ENCODE measurements at regions not wholly inside any gene's neighbourhood (a gene's known extent, or its start where the extent isn't known, plus 50 kb on each side); places are given as distances from the start of the nearest gene placed in this dataset.
"Not testable (repeated sequence)": the region's sequence is repeated elsewhere in the genome, so short reads cannot be mapped to it uniquely, and the experiment has no call there.

DNA sequence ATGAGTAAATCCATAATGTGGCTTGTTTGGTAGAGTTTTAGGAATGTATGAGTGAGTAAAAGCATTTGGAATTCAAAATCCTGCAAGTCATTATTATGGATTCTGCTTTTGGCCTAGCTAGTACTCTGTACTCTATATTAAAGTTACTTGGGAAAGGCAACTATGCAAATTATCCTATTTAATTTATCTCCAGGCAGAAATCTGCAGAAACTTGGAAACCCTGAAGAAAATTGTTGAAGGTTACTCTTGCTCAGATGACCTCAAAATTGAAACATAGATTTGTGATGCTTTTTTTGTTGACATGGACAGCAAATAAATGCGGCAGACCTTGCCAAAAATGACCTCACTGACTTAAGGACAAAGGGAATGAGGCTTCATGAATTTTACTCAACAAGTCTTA is 477.1 kb upstream of the EYS start:
- DNase-seq, result no peak

GRCh38 chr6:66179361-66179760 is 472.3 kb upstream of the EYS start:
- DNase-seq, result no peak

DNA sequence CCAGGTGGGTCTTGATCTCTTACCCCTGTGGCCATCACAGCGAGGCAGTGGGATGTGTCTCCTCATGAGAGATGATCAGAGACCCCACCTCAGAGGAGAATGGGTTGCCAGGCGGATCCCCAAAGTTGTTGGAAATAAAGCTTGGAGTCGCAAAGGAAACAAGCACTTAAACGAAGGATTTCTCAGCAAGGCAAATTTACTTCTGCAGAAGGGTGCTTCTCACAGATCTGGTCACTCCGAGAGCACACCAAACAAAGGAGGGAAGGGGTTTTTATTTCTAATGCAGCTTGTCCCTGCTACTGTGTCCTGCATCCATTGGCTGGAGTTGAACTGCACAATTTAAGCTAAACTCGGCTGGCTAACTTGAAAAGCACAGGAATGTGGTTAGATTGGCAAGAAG is 466.6 kb upstream of the EYS start:
- DNase-seq, result no peak

DNA sequence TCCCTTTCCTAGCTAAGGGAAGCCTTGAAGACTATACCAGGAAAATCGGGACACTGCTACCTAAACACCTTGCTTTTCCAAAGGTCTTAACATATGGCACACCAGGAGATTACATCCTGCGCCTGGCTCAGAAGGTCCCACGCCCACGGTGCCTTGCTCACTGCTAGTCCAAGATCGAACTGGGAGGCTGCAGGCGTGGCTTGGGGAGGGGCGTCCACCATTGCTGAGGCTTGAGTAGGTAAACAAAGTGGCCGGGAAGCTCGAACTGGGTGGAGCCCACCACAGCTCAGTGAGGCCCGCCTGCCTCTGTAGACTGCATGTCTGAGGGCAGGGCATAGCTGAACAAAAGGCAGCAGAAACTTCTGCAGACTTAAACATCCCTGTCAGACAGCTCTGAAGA is 459.7 kb upstream of the EYS start:
- DNase-seq, result not testable (repeated sequence)

GRCh38 chr6:66161546-66162108 is 454.6 kb upstream of the EYS start:
- no peak for DNase-seq

- no peak for DNase-seq
Measured at GRCh38 chr6:66159937-66160336, 452.9 kb upstream of the EYS start.

- DNase-seq, result no peak
Measured at GRCh38 chr6:66153247-66153646, 446.2 kb upstream of the EYS start.

DNA sequence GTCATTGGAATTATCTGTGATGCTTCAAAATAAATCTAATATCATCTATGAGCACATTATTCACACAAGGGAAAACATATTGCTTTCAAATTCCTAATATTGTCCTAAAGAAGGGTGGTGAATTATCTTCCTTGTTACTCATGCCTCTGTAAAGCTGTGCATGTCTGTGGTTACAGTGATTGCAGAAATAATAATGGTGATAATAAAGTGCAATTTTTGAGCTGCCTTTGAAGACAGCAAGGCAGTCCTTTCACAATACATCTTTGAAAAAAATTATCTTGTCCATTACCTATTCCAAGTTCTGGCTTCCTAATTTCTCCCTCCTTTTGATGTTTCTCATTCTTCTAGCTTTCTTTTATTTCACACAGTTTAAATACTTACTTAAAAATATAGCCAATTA is 442.1 kb upstream of the EYS start:
- DNase-seq, result no peak

DNA sequence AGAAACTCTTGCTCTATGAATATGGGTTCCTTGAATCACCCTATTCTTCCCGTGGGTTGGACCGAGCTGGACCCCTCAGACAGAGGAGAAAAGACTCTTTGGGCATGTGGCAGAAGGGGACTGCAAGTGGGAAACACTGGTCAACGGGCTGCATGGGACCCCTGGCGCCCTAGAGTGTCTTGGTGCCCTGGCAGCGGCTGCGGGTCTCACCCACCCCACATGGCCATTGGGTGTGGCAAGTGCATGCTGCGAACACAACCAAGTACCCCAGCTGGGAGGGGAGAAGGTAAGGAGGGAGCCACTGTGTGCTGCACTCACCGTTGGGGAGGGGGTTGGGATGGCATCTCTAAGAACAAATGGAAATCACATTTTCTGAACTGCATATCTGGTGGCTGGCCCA is 438.8 kb upstream of the EYS start:
- no peak for DNase-seq

DNA sequence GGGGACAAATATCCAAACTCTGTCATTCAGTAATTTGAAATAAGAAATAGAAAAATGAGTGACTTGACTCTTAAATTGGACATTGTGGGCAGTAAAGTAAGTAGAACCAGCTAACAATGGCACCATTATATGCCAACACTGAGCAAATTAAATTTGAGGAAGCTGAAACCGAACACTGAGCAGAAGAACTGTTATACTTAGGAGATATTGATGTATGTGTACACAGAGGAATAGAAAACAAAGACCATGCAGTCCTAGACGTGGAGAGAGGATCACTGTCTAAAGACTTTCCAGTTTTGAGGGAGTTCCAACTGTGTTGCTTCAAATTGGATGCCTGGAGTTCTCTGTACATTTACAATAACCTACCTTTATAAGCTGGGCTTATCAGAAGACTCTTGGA is 427.0 kb upstream of the EYS start:
- no peak for DNase-seq

DNA sequence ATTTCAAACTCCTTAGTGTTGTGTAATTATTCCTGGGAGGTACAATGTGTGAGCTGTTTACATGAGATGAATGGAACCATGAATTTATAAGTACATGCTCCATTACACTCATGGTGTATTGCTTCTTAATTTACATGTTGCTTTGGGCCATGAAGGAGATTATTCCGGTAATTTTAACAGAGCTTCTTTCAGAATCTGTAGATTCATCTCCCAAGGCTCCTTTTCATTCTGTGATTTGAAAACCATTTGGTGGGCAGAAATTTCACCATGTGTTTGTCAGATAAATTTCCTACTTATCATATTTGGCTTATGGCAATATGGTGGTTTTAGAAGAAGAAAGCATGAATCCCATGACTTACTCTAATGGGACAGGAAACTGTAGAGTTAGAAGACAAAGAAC is 421.6 kb upstream of the EYS start:
- DNase-seq, result no peak

DNA sequence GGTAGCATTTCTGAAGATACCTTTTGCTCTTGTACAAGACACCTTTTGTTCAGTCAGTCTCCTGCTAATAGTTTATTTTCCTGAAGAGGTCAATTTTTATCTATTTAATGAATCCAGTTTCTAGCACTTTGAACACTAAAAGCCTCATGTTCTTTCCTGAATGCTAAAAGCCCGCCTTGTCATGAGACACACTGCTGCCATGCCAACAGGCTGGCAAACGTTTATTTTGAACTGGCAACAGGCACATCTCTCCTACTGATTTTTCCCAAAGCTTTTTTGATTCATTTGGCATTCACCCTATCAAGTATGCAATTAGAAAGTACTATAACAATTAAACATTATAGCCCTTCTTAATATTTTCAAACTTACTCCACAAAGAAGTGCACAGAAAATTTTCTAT is 421.2 kb upstream of the EYS start:
- no peak for DNase-seq

DNA sequence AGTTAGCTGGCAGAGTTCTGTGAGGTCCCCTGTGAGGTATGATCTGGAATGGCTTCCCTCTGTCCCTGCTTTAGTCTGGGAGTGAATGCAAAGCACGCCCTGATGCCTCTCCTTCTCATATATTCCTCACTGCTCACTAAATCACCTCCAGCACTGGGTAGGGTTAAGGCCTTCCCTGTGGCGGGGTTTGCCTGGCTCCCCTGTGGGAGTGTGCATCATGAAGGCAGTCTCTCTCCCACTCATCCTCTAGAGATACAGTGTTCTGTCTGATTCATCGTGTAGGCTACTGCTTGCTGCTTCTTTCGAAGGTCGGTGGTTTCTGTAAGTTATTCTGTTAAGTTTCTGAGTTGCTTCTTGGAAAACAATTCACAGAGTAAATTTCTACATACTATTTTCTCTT is 420.0 kb upstream of the EYS start:
- DNase-seq, result no peak

- DNase-seq, result no peak
Measured at GRCh38 chr6:66126358-66126757, 419.3 kb upstream of the EYS start.

- no peak for DNase-seq
Measured at GRCh38 chr6:66103954-66104353, 396.9 kb upstream of the EYS start.

DNA sequence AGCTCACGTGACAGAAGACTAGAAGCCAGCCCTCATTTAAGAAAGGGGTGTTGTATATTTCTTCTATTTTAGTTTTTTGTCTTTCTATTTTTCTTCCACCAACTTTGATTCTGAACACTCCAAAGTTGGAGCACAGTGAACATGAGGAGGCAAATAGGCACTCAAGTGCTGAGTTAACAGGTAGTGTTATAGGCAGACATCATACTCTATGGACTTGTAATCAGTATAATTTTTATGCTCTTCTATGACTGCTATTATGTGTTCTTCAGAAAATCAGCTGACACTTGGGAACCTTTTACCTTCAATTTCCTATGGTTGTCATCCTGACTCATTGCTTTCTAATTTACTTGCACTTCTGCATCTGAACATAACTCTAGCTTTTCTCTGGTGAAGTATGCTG is 396.3 kb upstream of the EYS start:
- DNase-seq, result no peak

GRCh38 chr6:66096679-66097078 is 389.7 kb upstream of the EYS start:
- DNase-seq, result no peak

DNA sequence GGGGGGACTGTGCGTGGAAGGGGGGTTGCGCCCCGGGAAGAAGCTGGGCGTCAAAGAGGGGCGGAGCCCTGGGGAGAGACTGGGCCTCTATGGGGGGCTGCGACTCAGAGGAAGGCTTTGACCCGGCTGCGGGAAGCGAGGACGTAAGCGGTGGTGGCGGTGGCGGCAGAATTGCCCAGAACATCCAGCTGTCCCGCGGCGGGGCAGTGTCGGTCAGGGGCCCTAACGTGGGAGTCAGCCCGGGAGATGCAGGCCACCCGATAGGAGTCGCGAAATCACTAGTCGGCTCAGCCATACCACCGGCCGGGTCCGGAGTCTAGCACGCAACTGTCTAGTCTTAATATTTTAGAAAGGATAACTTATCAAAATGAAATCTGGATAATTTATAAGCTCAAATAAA is 387.6 kb upstream of the EYS start:
- DNase-seq, result no peak

- not testable (repeated sequence) for DNase-seq
Measured at GRCh38 chr6:66092306-66092705, 385.3 kb upstream of the EYS start.

GRCh38 chr6:66086532-66086931 is 379.5 kb upstream of the EYS start:
- no peak for DNase-seq

DNA sequence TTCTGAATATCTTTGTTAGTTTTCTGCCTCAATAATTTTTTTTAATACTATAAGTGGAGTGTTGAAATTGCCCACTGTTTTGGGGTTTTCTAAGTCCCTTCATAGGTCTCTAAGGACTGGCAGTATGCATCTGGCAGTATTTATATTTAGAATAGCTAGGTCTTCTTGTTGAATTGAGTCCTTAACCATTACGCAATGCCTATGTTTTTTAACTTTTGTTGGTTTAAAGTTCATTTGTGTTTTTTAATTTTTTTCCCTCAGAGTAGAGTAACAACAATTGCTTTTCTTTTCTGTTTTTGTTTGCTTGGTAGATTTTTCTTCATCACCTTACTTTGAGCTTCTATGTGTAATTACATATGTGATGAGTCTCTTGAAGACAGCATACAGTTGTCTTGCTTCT is 375.9 kb upstream of the EYS start:
- no peak for DNase-seq

- no peak for DNase-seq
Measured at GRCh38 chr6:66068907-66069306, 361.9 kb upstream of the EYS start.

DNA sequence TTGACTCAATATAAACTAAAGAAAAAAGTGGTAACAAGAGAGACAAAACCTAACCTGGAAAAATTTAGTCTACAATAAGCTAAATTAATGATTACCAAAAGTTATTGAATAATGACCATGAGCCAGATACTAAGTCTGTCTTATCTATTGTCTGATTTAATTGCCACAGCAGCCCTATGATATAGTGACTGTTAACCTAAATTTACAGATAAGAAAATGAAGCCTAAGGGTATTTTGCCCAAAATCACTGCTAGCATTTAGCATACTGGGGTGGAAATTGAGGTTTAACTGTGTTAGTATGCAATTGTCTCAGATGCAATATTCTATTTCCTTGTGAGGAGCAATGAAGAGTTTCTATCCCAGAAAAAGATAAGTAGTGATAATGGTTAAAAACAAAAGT is 361.0 kb upstream of the EYS start:
- no peak for DNase-seq

- no peak for DNase-seq
Measured at GRCh38 chr6:66065313-66065712, 358.3 kb upstream of the EYS start.

GRCh38 chr6:66057034-66057433 is 350.0 kb upstream of the EYS start:
- no peak for DNase-seq

DNA sequence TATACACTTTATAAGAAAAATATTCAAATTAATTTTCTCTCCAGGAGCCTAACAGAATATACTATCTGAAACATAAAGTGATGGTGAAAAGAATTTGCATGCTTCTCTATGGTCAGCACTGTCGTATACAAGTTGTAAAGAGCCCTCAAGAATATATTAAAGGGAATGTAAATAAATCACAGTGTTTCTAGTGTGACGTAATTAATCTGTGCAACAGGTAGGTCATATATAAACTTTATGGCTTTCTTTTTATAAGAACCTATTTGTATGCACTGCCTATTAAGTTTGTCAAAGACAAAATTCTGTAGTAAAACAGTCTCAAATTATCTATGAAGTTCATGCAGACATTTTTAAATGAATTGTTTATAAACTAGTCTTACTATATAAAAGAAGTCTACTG is 347.9 kb upstream of the EYS start:
- DNase-seq, result no peak

Measured in CD4-positive, alpha-beta T cell treated with Interleukin-4 for 1 hour (primary cell).